ENCODE measurements at regions not wholly inside any gene's neighbourhood (a gene's known extent, or its start where the extent isn't known, plus 50 kb on each side); places are given as distances from the start of the nearest gene placed in this dataset.
"Not testable (repeated sequence)": the region's sequence is repeated elsewhere in the genome, so short reads cannot be mapped to it uniquely, and the experiment has no call there.

DNA sequence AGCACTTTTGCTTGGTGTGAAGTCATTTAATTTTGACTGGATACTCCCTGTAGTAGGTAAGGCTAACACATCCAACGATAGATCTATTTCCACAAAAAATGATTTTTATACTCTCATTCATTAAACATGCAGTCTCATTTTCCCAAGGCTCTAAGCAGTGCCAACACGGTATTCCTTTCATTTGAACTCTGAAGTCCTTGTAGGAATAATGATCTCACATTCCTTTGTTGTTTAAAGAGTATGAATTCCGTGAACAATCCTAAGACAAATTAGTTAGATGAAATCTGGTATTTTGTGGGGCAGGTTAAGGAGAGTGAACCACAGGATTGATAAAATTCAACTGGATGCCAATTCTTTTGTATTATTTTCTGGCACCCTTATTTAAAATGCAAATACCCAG, 66.6 kb downstream of the LACC1 start:
- no peak for DNase-seq

DNA sequence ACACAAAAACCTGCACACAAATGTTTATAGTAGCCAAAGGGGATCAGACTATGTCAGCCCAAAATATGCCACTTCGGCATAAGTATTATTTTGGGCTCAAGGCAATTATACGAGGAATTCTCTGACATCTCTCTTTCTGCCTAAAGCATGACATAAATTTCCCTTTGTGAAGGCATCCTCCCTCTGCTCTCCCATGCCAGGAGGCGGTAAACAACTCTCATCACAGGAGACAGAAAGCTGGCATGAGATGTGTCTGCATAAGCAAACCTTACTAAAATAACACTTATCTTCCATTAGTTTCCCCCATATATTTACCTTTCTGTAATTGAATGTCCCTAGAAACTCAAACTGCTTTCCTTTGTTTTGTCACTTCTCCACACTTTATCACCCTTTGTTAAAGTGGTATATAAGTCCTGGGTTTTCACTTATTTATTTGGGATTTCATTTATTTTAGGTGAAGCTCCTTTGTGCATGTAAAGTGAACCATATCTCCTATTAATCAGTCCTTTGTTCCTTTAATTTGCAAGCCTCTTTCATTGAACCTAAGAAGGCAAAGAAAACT, 68.3 kb downstream of the LACC1 start:
- DNase-seq = no peak

DNA sequence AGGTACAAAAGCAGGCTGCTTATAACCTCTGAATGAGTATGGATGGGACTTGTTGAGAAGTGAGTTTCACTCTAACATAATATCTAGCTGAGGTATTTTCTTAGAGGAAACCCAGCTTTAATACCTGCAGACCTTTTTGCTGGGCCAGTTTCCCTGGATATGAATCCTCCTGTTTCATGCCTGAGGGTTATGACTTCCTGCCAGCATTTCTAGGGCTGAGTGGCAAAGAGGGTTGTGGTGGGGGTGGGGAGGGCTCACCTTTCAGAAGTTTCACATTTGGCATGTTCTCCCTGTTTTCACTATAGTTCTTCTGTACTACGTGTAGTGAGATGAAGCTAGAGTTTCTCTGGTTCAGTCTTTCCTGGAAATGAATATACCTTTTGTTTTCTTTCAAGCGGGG, 73.7 kb downstream of the LACC1 start:
- DNase-seq = no peak

DNA sequence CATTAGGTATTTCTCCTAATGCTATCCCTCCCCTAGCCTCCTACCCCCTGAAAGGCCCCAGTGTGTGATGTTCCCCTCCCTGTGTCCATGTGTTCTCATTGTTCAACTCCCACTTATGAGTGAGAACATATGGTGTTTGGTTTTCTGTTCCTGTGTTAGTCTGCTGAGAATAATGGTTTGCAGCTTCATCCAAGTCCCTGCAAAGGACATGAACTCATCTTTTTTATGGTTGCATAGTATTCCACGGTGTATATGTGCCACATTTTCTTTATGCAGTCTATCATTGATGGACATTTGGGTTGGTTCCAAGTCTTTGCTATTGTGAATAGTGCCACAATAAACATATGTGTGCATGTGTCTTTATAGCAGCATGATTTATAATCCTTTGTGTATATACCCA, 77.3 kb downstream of the LACC1 start:
- not testable (repeated sequence) for DNase-seq

DNA sequence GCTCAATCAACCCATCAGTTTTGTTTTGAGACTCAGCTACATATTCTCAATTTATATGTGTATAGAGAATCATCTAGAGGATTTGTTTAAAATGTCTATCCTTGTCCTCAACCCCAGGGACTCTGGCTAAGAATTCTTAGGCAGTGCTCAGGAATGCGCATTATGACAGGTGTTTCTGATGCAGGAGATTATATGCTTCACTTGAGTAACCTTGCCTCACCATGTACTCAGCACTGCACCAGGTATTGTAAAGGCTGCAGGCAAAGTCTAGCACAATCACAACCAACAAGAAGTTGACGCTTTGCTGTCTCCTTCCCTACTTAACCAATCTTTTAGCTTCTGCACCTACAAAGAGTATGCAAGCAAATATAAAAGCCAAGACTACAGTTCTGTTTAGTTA, 79.6 kb downstream of the LACC1 start:
- no peak for DNase-seq

DNA sequence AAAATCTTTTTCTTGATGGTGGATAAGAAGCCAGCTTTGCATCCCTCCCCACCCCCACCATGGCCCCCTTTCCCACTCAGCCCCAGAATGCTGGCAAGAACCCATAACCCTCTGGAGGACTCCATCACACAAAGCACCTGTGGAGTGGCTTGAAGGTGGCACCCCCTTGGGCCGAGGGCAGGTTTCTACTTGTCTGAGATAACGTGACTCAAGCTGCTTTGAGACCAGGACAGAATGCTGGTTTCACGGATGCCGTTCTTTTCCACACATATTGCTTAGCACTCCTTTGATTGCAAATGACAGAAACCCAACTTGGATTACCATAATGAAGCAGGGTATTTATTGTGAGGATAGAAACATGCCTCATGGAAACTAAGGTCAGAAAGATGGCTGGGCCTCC, 82.2 kb downstream of the LACC1 start:
- DNase-seq = no peak

DNA sequence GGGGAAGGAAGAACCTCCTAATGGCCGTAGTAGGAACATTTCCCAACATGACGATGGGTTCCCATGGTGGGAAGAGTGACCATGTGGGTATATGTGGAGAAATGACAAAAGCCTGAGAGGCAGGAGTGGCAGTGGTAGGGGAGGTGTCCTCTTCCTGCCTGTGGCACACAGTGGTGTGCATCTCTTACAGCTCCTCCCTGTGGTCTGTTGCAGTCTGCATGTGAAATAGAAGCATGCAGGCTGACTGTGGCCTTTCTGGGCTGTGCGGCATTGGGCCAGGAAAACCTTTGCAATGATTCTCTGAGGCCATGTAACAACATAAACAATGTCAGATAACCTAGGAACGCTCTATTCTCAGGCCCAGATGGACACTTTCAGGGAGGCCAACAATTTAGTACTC, 84.0 kb downstream of the LACC1 start:
- peak in 1 of 2 donors; percentile 7 for DNase-seq

DNA sequence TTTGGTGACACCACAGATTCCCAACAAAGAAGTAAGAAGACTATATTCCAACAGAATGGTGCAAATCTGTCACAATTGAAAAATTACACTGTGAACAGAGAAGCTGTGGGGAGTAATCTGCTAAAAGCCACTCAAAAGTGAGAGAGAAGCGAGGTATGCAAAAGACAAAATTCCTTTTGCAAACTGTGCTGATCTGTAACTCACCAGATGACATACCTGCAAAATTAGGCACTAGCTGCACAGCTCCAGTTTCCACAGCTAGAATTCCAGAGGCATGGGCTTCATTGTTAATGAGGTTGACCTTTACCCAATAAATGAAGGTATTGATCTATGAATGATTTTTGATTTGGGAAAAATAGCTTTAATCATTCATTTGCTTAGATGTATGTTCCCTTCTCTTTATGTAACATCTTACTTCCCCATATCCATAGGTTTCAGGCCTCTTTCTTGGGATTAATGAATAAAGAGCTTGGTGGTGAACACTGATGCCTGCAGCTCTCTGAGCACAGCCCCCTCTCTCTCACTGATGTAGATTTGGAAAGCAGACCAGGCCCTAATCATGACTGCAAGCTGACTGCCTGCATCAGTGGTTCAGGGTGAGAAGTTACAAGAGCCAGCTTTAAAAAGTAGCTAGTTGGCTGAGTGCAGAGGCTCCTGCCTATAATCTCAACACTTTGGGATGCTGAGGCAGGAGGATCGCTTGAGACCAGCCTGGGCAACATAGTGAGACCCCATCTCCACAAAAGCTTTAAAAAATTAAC, 85.2 kb downstream of the LACC1 start:
- no peak for DNase-seq

DNA sequence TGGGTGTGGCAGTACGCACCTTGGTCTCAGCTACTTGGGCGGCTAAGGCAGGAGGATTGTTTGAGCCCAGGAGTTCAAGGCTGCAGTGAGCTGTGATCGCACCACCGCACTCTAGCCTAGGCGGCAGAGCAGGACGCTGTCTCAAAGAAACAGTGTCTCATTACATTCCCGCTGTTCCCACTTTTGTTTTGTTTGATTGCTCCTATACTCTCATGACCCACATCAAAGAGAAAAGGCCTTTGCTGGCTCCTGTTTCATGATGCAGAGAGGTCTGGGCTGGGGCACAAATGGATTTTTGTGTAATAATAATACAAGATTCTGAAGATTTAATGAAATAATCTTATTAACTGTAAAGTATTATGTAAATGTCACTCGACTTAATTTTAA, 85.7 kb downstream of the LACC1 start:
- no peak for DNase-seq

DNA sequence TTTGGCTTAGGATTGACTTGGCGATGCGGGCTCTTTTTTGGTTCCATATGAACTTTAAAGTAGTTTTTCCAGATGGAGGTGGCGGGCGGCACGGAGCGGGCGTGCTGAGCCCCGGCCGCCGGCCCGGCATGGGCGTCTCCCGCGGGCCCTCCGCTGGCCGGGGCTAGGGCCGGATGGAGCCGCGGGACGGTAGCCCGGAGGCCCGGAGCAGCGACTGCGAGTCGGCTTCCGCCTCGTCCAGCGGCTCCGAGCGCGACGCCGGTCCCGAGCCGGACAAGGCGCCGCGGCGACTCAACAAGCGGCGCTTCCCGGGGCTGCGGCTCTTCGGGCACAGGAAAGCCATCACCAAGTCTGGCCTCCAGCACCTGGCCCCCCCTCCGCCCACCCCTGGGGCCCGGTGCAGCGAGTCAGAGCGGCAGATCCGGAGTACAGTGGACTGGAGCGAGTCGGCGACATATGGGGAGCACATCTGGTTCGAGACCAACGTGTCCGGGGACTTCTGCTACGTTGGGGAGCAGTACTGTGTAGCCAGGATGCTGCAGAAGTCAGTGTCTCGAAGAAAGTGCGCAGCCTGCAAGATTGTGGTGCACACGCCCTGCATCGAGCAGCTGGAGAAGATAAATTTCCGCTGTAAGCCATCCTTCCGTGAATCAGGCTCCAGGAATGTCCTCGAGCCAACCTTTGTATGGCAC, 88.7 kb downstream of the LACC1 start:
- not testable (repeated sequence) for DNase-seq

DNA sequence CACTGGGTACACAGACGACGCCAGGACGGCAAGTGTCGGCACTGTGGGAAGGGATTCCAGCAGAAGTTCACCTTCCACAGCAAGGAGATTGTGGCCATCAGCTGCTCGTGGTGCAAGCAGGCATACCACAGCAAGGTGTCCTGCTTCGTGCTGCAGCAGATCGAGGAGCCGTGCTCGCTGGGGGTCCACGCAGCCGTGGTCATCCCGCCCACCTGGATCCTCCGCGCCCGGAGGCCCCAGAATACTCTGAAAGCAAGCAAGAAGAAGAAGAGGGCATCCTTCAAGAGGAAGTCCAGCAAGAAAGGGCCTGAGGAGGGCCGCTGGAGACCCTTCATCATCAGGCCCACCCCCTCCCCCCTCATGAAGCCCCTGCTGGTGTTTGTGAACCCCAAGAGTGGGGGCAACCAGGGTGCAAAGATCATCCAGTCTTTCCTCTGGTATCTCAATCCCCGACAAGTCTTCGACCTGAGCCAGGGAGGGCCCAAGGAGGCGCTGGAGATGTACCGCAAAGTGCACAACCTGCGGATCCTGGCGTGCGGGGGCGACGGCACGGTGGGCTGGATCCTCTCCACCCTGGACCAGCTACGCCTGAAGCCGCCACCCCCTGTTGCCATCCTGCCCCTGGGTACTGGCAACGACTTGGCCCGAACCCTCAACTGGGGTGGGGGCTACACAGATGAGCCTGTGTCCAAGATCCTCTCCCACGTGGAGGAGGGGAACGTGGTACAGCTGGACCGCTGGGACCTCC, 89.4 kb downstream of the LACC1 start:
- not testable (repeated sequence) for DNase-seq

DNA sequence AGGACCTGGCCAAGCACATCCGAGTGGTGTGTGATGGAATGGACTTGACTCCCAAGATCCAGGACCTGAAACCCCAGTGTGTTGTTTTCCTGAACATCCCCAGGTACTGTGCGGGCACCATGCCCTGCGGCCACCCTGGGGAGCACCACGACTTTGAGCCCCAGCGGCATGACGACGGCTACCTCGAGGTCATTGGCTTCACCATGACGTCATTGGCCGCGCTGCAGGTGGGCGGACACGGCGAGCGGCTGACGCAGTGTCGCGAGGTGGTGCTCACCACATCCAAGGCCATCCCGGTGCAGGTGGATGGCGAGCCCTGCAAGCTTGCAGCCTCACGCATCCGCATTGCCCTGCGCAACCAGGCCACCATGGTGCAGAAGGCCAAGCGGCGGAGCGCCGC, 90.2 kb downstream of the LACC1 start:
- DNase-seq = not testable (repeated sequence)

DNA sequence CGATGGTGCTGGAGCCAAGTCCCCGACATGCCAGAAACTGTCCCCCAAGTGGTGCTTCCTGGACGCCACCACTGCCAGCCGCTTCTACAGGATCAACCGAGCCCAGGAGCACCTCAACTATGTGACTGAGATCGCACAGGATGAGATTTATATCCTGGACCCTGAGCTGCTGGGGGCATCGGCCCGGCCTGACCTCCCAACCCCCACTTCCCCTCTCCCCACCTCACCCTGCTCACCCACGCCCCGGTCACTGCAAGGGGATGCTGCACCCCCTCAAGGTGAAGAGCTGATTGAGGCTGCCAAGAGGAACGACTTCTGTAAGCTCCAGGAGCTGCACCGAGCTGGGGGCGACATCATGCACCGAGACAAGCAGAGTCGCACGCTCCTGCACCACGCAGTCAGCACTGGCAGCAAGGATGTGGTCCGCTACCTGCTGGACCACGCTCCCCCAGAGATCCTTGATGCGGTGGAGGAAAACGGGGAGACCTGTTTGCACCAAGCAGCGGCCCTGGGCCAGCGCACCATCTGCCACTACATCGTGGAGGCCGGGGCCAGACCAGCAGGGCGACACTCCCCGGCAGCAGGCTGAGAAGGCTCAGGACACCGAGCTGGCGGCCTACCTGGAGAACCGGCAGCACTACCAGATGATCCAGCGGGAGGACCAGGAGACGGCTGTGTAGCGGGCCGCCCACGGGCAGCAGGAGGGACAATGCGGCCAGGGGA, 91.0 kb downstream of the LACC1 start:
- not testable (repeated sequence) for DNase-seq

DNA sequence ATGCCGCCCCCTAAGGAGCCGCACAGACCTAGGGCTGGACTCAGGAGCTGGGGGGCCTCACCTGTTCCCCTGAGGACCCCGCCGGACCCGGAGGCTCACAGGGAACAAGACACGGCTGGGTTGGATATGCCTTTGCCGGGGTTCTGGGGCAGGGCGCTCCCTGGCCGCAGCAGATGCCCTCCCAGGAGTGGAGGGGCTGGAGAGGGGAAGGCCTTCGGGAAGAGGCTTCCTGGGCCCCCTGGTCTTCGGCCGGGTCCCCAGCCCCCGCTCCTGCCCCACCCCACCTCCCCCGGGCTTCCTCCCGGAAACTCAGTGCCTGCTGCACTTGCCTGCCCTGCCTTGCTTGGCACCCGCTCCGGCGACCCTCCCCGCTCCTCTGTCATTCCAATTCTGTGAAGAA, 91.6 kb downstream of the LACC1 start:
- DNase-seq = not testable (repeated sequence)

DNA sequence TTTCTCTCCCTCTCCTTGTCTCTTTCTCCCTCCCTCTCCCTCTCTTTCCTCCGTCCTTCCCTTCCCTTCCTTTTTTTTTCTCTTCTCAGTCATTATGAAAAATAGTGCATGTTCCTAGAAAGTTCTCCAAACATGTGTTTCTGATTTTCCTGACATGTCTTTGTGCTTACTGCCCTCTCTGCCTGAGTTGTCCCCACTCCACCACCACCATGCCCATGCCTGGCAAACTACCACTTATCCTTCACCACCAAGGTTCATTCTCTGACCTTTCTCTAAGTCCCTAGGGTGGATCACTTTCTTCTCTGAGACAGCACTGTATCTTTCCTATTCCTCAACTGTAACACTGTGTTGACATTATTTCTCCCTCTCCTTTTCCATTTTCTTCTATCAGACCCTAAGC, 98.2 kb downstream of the LACC1 start:
- no peak for DNase-seq

DNA sequence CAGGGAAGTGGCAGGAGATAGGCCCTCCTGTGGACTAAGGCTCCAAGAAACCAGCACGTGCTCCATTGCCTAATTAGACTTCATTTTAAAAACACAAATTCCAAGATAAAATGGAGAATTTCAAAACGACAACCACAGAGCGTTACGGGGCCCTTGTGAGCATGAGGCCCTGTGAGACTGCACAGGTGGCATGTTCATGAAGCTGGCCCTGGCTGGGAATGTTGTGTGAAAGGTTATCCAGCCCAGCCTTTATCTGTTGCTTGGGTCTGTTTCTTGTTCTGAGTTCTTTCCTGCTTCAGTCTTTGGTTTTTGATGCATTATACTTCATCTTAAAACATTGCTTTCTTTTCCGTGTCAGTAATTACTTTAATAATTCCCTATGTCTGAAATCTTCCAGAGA, 99.0 kb downstream of the LACC1 start:
- no peak for DNase-seq

DNA sequence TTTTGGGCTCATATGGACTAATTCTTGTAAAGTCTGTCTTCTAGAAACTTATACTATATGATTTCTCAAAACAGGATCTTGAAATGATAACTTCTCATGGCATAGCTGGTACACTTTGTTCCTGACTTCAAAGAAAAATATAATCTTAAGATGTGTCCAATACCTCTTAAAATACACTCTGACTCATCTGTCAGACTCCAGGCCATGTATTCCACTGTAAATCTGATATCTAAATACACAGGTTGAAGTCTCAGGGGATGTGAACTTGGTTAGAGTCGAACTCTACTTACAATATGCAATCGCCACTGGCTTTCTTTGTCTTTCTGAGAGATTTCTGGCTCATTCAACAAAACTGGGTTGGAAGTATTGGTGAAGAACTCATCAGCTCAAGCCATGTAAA, 99.8 kb downstream of the LACC1 start:
- DNase-seq = no peak

DNA sequence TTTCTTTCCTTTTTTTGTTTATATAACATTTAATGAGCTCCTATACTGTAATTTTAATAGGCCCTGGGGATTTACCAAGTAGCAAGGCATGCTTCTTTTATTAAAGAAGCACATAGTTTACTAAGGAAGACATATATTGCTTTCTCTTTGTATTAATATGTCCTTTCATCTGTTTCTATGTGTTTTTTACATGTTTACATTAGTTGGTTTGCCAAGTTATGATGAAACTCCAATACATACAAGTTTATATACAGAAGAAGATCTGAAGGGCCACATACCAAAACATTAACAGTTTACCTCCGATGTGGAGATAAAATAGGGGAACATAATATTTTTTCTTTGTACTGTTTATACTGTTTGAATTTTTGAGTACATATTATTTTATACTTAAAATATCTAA, 100.9 kb downstream of the LACC1 start:
- no peak for DNase-seq

DNA sequence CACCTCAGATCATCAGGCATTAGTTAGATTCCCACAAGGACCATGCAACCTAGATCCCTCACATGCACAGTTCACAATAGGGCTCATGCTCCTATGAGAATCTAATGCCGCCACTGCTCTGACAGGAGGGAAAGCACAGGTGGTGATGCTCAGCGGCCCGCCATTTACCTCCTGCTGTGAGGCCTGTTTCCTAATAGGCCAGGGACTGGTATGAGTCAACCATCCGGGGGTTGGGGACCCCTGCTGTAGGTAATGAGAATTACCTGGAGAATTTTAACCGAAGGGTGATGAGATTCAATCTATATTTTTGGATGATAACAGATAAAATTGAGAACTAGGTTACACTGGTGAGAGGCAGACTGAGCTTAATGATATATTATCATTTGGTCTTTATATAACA, 101.4 kb downstream of the LACC1 start:
- DNase-seq = no peak

DNA sequence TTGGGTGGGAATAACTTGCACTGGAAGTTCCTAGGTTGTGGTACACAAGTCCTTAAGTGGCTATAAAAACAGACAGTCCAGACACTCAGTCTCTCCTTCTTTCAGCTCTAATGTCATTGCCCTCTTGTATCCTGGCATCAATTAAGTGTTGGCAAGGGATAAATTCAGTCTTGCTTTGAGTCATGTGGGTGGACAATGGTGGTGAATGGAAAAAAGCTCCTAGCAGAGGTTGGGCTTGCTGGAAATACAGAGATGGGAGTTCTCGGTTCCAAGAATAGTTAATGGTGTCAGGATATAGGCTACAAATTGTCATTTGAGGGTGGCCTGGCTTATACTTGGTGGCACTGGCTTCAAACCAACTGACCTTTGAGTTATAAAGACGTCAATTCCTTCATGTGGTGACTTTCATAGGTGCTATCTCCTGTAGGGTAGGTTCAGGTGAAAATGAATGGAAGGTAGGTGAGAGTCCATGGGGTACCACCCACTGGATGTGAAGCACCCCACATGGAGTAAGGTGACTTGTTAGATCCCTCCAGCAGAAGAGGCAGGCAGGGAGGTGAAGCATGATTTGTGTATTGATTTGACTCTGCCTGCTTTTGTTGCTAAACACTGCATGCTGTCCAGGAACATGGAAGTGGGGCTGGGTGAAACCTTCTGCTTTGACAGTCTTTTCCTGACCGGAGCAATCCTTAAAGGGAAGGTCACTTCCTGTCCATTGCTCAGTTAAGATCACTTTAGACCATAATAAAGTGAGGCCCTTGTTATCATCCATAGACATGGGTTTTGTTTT, 102.0 kb downstream of the LACC1 start:
- no peak for DNase-seq

DNA sequence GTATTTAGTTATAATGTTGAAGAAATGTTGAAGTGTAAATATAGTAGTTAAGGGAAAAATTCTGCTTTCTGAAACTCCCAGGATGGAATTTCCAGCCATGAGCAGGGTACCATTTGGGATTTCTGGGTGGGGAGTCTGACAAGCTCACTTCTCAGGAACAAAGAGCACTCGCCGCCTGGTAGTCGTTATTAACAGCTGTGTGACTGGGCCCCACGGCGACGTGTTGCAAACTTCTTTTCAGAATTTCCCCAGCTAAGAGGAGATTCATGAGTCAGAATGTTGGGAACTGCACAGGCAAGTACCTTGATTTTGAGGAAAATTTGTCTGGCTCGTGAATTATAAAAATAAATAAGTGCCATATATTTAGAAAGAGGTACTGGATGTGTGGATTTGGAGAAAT, 103.7 kb downstream of the LACC1 start:
- no peak for DNase-seq

DNA sequence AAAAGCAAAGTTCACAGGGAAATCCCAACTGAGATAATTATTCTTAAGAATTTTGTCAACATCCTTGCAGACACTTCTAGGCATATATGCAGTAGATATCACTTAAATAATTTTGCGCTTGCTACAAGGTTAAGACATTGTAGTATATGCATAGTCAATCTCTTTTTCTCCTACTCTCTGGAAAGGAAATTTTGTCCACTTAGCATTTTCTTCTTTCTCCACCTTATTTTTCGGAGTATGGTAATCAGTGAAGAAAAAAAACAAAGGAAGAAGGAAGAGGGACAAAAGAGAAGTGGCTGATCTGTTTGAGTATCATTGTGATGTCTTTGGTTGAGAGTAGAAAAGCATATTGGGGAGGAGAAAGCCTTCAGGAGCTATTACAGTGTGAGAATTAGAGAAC, 104.6 kb downstream of the LACC1 start:
- no peak for DNase-seq

Measured in CD4-positive, alpha-beta T cell treated with Interleukin-4 for 1 hour (primary cell).